ENCODE measurements at regions not wholly inside any gene's neighbourhood (a gene's known extent, or its start where the extent isn't known, plus 50 kb on each side); places are given as distances from the start of the nearest gene placed in this dataset.

- Histone ChIP-seq H3K4me3 (ENCODE audit: low read depth in 2 of 2, low read length in 1 of 2) (no peak overlapping the region), H3K9me3 (no peaks in the 10 kb centered on the region), H4K20me1 (ENCODE audit: insufficient read depth) (no peaks in the 10 kb centered on the region), H3K9ac (no peak overlapping the region), H3K79me2 (ENCODE audit: insufficient read depth) (no peaks in the 10 kb centered on the region), H3K4me2 (no peak overlapping the region), H3K27ac (ENCODE audit: low read depth in 2 of 2, low read length in 1 of 2) (no peak overlapping the region), H3K36me3 (replicated peaks in 1 of 2; ENCODE audit: control insufficient read depth in 1 of 2, insufficient read depth in 2 of 2, low read length in 1 of 2) (no peaks in the 10 kb centered on the region), H3K27me3 (ENCODE audit: insufficient read depth) (no peaks in the 10 kb centered on the region), H3K9me2 (no peaks in the 10 kb centered on the region), H3K4me1 (ENCODE audit: control insufficient read depth in 1 of 2, insufficient read depth in 2 of 2, low read depth in 1 of 2, low read length in 1 of 2) (peaks cover 0 to 3% of the 10 kb centered on the region in 2 experiments; a peak in 2 of 4 replicates), H3F3A (replicated peaks; ENCODE audit: insufficient read depth) (no peaks in the 10 kb centered on the region), H2AFZ (ENCODE audit: low read depth) (no peak overlapping the region)
- CTCF ChIA-PET: interaction anchor here (2.3 kb wide), 1 partner anchor 122 kb away, joined by 5 read pairs; the partner anchor contains the start of gene SIPA1L2
- TF ChIP-seq MXI1 (IDR thresholded peaks at IDR 0.05; ENCODE audit: low read depth, low read length) (no peak), RAD21 (IDR thresholded peaks at IDR 0.05; ENCODE audit: low read length) (peak; percentile 27), ZBTB33 (IDR thresholded peaks at IDR 0.05; ENCODE audit: borderline replicate concordance, low read depth) (no peak), POLR2AphosphoS5 (IDR thresholded peaks at IDR 0.05; ENCODE audit: low read depth, low read length) (no peak), TCF12 (IDR thresholded peaks at IDR 0.05) (no peak), MEF2A (IDR thresholded peaks at IDR 0.05; ENCODE audit: borderline replicate concordance, low read depth) (no peak)
- WGBS (ENCODE audit: low lambda C conversion rate): 58% methylated on average over 8 of the region's 9 CpGs
- DNase-seq: no peak
- POLR2A ChIA-PET: no interaction called here
Observed at GRCh38 chr1:232508130-232508701, 121.7 kb downstream of the SIPA1L2 start.

GRCh38 chr1:232507571-232507970 lies 122.4 kb downstream of the SIPA1L2 start:
- Histone ChIP-seq H3K9ac (no peak overlapping the region), H3K9me3 (no peaks in the 10 kb centered on the region), H3F3A (replicated peaks; ENCODE audit: insufficient read depth) (no peaks in the 10 kb centered on the region), H3K27me3 (ENCODE audit: insufficient read depth) (no peaks in the 10 kb centered on the region), H3K4me1 (ENCODE audit: control insufficient read depth in 1 of 2, insufficient read depth in 2 of 2, low read depth in 1 of 2, low read length in 1 of 2) (peaks cover 0 to 3% of the 10 kb centered on the region in 2 experiments; a peak in 2 of 4 replicates), H3K4me3 (ENCODE audit: low read depth in 2 of 2, low read length in 1 of 2) (no peak overlapping the region), H3K27ac (ENCODE audit: low read depth in 2 of 2, low read length in 1 of 2) (no peak overlapping the region), H3K4me2 (no peak overlapping the region), H3K36me3 (replicated peaks in 1 of 2; ENCODE audit: control insufficient read depth in 1 of 2, insufficient read depth in 2 of 2, low read length in 1 of 2) (no peaks in the 10 kb centered on the region), H4K20me1 (ENCODE audit: insufficient read depth) (no peaks in the 10 kb centered on the region), H2AFZ (ENCODE audit: low read depth) (no peak overlapping the region), H3K79me2 (ENCODE audit: insufficient read depth) (no peaks in the 10 kb centered on the region), H3K9me2 (no peaks in the 10 kb centered on the region)
- POLR2A ChIA-PET: no interaction called here
- DNase-seq: no peak
- TF ChIP-seq REST (IDR thresholded peaks at IDR 0.05; ENCODE audit: low read depth, low read length): no peak
- no peak for TF ChIP-seq NRF1 (IDR thresholded peaks at IDR 0.05; ENCODE audit: low read depth, low read length)
- TF ChIP-seq CTCF (IDR thresholded peaks at IDR 0.05): no peak
- no peak for TF ChIP-seq EP300 (IDR thresholded peaks at IDR 0.05; ENCODE audit: borderline replicate concordance in 1 of 2, low read depth in 1 of 2, low read length in 1 of 2)
- TF ChIP-seq GATA2 (CRISPR knock-in tag; IDR thresholded peaks at IDR 0.05): 0 out of 2 replicates have a peak, but pooled peaks have one; percentile 5
- TF ChIP-seq JUND (IDR thresholded peaks at IDR 0.05): no peak
- no peak for TF ChIP-seq FOXJ3 (CRISPR knock-in tag; IDR thresholded peaks at IDR 0.05)
- CTCF ChIA-PET: no interaction called here
- 69% methylated on average over 2 of the region's 2 CpGs for WGBS (ENCODE audit: low lambda C conversion rate)

All from SK-N-SH (cell line).